Keratinocyte (primary cell): ENCODE measurements at regions not wholly inside any gene's neighbourhood (a gene's known extent, or its start where the extent isn't known, plus 50 kb on each side); places are given as distances from the start of the nearest gene placed in this dataset.

ENCODE experiments used
- DNase-seq: peaks from one replicate; pipeline ENCODE4 v3.0.0-alpha.2; 2011; ENCODE audit warnings: low read depth, missing footprints, low spot score
- FAIRE-seq: peaks from 2 replicates; lab custom pipeline; 2011; peaks lifted over from hg19 to GRCh38; lab: Jason Lieb, UNC
- H2AFZ ChIP-seq: 2 replicates; pipeline ENCODE4 v1.6.0; 2012; ENCODE audit warnings: low read length, control low read depth, inconsistent platforms; ENCODE audit not compliant: control insufficient read depth
- H3K27ac ChIP-seq: 2 replicates; pipeline ENCODE4 v1.5.1; 2011; ENCODE audit warnings: low read length; ENCODE audit not compliant: control insufficient read depth, insufficient read depth
- H3K27me3 ChIP-seq: 3 replicates; pipeline ENCODE4 v1.6.0; 2011; ENCODE audit warnings: low read length; ENCODE audit not compliant: control insufficient read depth, insufficient read depth; ENCODE audit errors: extremely low read depth
- H3K36me3 ChIP-seq, 2 experiments: 2 replicates in 1 of 2; 3 replicates in 1 of 2; pipeline ENCODE4 v1.5.1; 2011; ENCODE audit warnings: low read length in 2 of 2, mild to moderate bottlenecking in 1 of 2; ENCODE audit not compliant: control insufficient read depth in 2 of 2, insufficient read depth in 2 of 2; ENCODE audit errors: extremely low read depth in 1 of 2
- H3K4me1 ChIP-seq: 3 replicates; pipeline ENCODE4 v1.5.1; 2011; ENCODE audit warnings: low read length; ENCODE audit not compliant: control insufficient read depth, insufficient read depth; ENCODE audit errors: extremely low read depth
- H3K4me2 ChIP-seq: 3 replicates; pipeline ENCODE4 v1.6.0; 2011; ENCODE audit warnings: low read depth, low read length; ENCODE audit not compliant: control insufficient read depth, insufficient read depth; ENCODE audit errors: extremely low read depth
- H3K4me3 ChIP-seq, 3 experiments: fragments of 200-600 bp in 1 of 3; sonication (generic) in 1 of 3; 2 replicates in 2 of 3; 3 replicates in 1 of 3; pipeline ENCODE4 v1.5.1; 2011 to 2016; ENCODE audit warnings: low read length in 3 of 3, mild to moderate bottlenecking in 3 of 3, control low read depth in 2 of 3, inconsistent platforms in 1 of 3, low read depth in 1 of 3, mixed read lengths in 1 of 3, mixed run types in 1 of 3, moderate library complexity in 1 of 3; ENCODE audit not compliant: control insufficient read depth in 2 of 3, insufficient read depth in 2 of 3; ENCODE audit errors: extremely low read depth in 1 of 3
- H3K79me2 ChIP-seq: 2 replicates; pipeline ENCODE4 v1.6.0; 2012; ENCODE audit warnings: low read length; ENCODE audit not compliant: control insufficient read depth, insufficient read depth
- H3K9ac ChIP-seq: 3 replicates; pipeline ENCODE4 v1.6.0; 2011; ENCODE audit warnings: low read length; ENCODE audit not compliant: control insufficient read depth, insufficient read depth; ENCODE audit errors: extremely low read depth
- H3K9me1 ChIP-seq: 3 replicates; pipeline ENCODE4 v1.6.0; 2011; ENCODE audit warnings: low read length; ENCODE audit not compliant: control insufficient read depth, insufficient read depth; ENCODE audit errors: extremely low read depth
- H3K9me3 ChIP-seq: 2 replicates; pipeline ENCODE4 v1.5.1; 2012; ENCODE audit warnings: low read depth, low read length; ENCODE audit not compliant: control insufficient read depth
- H4K20me1 ChIP-seq: 3 replicates; pipeline ENCODE4 v1.6.0; 2011; ENCODE audit warnings: low read length; ENCODE audit not compliant: control insufficient read depth, insufficient read depth; ENCODE audit errors: extremely low read depth
- CTCF ChIP-seq, 3 experiments: IDR thresholded peaks in 1 of 3; conservative IDR thresholded peaks in 1 of 3; optimal IDR thresholded peaks in 1 of 3; 2 replicates in 2 of 3; 3 replicates in 1 of 3; pipeline versions ENCODE3 to v1.5.1; 2011; ENCODE audit warnings: low read length in 3 of 3, mild to moderate bottlenecking in 3 of 3, moderate library complexity in 2 of 3, control low read depth in 1 of 3, inconsistent platforms in 1 of 3; ENCODE audit not compliant: insufficient read depth in 2 of 3; ENCODE audit errors: extremely low read depth in 1 of 3
- EZH2 ChIP-seq: IDR thresholded peaks from one replicate; pipeline ENCODE4 v1.6.1; 2012; ENCODE audit warnings: inconsistent platforms, mild to moderate bottlenecking, low read length, moderate library complexity
- dilution Hi-C: fragments of 300-500 bp; cut with MboI; formaldehyde crosslinking; loops from one replicate; pipeline ENCODE4 v1.7.0; 2020; ENCODE audit warnings: low sequenced_read_pairs; ENCODE audit not compliant: extremely low pct_ligation_motif_present

DNA sequence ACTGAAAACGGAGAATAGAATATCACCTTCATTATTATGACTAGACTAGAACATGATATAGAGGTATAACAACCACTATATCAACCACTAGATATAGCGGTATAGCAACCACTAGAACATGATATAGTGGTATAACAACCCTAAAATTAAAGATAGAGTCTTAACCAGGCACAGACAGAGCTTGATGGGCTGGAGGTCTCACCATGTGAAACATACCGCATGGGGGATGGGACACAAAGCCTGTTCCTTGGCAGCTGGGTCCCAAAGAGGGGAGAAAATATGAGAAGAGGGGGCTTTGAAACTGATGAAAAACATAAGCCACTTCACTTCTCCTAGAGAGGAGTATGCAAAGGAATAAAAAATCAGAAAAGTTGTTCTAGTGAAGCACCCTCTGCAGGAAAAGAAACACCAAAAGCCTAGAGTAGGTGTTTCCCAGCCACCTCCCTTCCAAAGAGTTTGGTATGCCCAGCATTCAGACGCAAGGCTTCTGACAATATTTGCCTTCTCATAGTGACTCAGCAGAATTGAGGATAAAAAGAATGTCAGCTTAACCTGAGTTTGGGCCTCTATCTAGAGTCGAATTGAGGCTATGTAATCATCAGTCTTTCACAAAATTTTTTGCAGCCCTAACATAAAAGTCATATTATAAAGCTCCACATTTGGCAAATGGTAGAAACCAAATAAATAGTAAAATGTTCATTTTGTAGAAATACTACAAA lies 316.4 kb downstream of the NOVA1 start:
- dilution Hi-C loops, result no loop called here
- TF ChIP-seq EZH2 (no peak), CTCF (optimal IDR thresholded peaks at IDR 0.05 in 1 of 3, IDR thresholded peaks at IDR 0.05 in 1 of 3, conservative IDR thresholded peaks at IDR 0.05 in 1 of 3; ENCODE audit: extremely low read depth in 1 of 3, insufficient read depth in 2 of 3, low read length in 3 of 3) (peak in 1 of 3 experiments; percentile 3)
- Histone ChIP-seq H3K9me3 (no peaks in the 10 kb centered on the region), H3K4me1 (peaks cover 30% of the 10 kb centered on the region), H3K27ac (peak overlapping the region; percentile 47), H2AFZ (peak overlapping the region; percentile 39), H4K20me1 (no peaks in the 10 kb centered on the region), H3K4me3 (no peak overlapping the region), H3K9me1 (no peaks in the 10 kb centered on the region), H3K79me2 (no peaks in the 10 kb centered on the region), H3K4me2 (peak overlapping the region; percentile 17), H3K27me3 (no peaks in the 10 kb centered on the region), H3K36me3 (no peaks in the 10 kb centered on the region), H3K9ac (no peak overlapping the region)
- DNase-seq, result peak; percentile 26
- peak; percentile 75 for FAIRE-seq

- Histone ChIP-seq H3K9ac (no peak overlapping the region), H2AFZ (no peak overlapping the region), H3K79me2 (no peaks in the 10 kb centered on the region), H3K27me3 (no peaks in the 10 kb centered on the region), H3K4me3 (no peak overlapping the region), H3K27ac (no peak overlapping the region), H4K20me1 (no peaks in the 10 kb centered on the region), H3K4me1 (peaks cover 11% of the 10 kb centered on the region), H3K36me3 (no peaks in the 10 kb centered on the region), H3K9me3 (no peaks in the 10 kb centered on the region), H3K4me2 (no peak overlapping the region), H3K9me1 (no peaks in the 10 kb centered on the region)
- FAIRE-seq, result no peak
- dilution Hi-C loops, result no loop called here
- DNase-seq, result no peak
- no peak for TF ChIP-seq CTCF (optimal IDR thresholded peaks at IDR 0.05 in 1 of 3, IDR thresholded peaks at IDR 0.05 in 1 of 3, conservative IDR thresholded peaks at IDR 0.05 in 1 of 3; ENCODE audit: extremely low read depth in 1 of 3, insufficient read depth in 2 of 3, low read length in 3 of 3)
- TF ChIP-seq EZH2, result no peak
Observed at GRCh38 chr14:26276757-26277156, 321.1 kb downstream of the NOVA1 start.
